Tibial nerve (tissue), 3 donors: ENCODE measurements at regions not wholly inside any gene's neighbourhood (a gene's known extent, or its start where the extent isn't known, plus 50 kb on each side); places are given as distances from the start of the nearest gene placed in this dataset.

ENCODE experiments used
- CTCF ChIP-seq, 5 experiments: fragments of 200-600 bp in 3 of 5; fragments of 450-650 bp in 2 of 5; sonication (generic) in 3 of 5; IDR thresholded peaks; one replicate each; pipeline ENCODE4 v1.5.1; 2016 to 2019; ENCODE audit warnings: antibody characterized with exemption in 5 of 5, mild to moderate bottlenecking in 3 of 5, moderate library complexity in 2 of 5
- POLR2A ChIP-seq, 2 donors: fragments of 450-650 bp; IDR thresholded peaks; one replicate each; pipeline ENCODE4 v1.6.1; 2017; ENCODE audit warnings: antibody characterized with exemption in 2 of 2, mild to moderate bottlenecking in 2 of 2, moderate library complexity in 2 of 2

- no peak for TF ChIP-seq POLR2A (IDR thresholded peaks at IDR 0.05)
- TF ChIP-seq CTCF (IDR thresholded peaks at IDR 0.05), result no peak
These were observed 98.8 kb upstream of the SHISA6 start for GRCh38 chr17:11142231-11142630.
